ENCODE measurements at regions not wholly inside any gene's neighbourhood (a gene's known extent, or its start where the extent isn't known, plus 50 kb on each side); places are given as distances from the start of the nearest gene placed in this dataset.
"Not testable (repeated sequence)": the region's sequence is repeated elsewhere in the genome, so short reads cannot be mapped to it uniquely, and the experiment has no call there.

- TF ChIP-seq CTCF (IDR thresholded peaks at IDR 0.05; ENCODE audit: insufficient read depth, low read length, poor library complexity, severe bottlenecking): no peak
- Histone ChIP-seq H3K4me3 (replicated peaks; ENCODE audit: low read depth, low read length) (no peak overlapping the region), H3K36me3 (ENCODE audit: control insufficient read depth, insufficient read depth, low read length) (no peaks in the 10 kb centered on the region), H3K27me3 (replicated peaks; ENCODE audit: control insufficient read depth, insufficient read depth, low read length) (no peaks in the 10 kb centered on the region)
- DNase-seq (ENCODE audit: extremely low read depth, insufficient read length): no peak
Measured at GRCh38 chr10:109668154-109668665, 255.1 kb downstream of the XPNPEP1 start.

GRCh38 chr10:109665321-109665720 is 258.0 kb downstream of the XPNPEP1 start:
- TF ChIP-seq CTCF (IDR thresholded peaks at IDR 0.05; ENCODE audit: insufficient read depth, low read length, poor library complexity, severe bottlenecking): no peak
- no peaks in the 10 kb centered on the region for H3K27me3 ChIP-seq (replicated peaks; ENCODE audit: control insufficient read depth, insufficient read depth, low read length)
- no peaks in the 10 kb centered on the region for H3K36me3 ChIP-seq (ENCODE audit: control insufficient read depth, insufficient read depth, low read length)
- no peak for DNase-seq (ENCODE audit: extremely low read depth, insufficient read length)
- H3K4me3 ChIP-seq (replicated peaks; ENCODE audit: low read depth, low read length): no peak overlapping the region

GRCh38 chr10:109664554-109664953 is 258.8 kb downstream of the XPNPEP1 start:
- no peak for DNase-seq (ENCODE audit: extremely low read depth, insufficient read length)
- H3K4me3 ChIP-seq (replicated peaks; ENCODE audit: low read depth, low read length): no peak overlapping the region
- H3K27me3 ChIP-seq (replicated peaks; ENCODE audit: control insufficient read depth, insufficient read depth, low read length): no peaks in the 10 kb centered on the region
- no peaks in the 10 kb centered on the region for H3K36me3 ChIP-seq (ENCODE audit: control insufficient read depth, insufficient read depth, low read length)
- TF ChIP-seq CTCF (IDR thresholded peaks at IDR 0.05; ENCODE audit: insufficient read depth, low read length, poor library complexity, severe bottlenecking): no peak

GRCh38 chr10:109663122-109663521 is 260.2 kb downstream of the XPNPEP1 start:
- H3K27me3 ChIP-seq (replicated peaks; ENCODE audit: control insufficient read depth, insufficient read depth, low read length): no peaks in the 10 kb centered on the region
- no peak overlapping the region for H3K4me3 ChIP-seq (replicated peaks; ENCODE audit: low read depth, low read length)
- TF ChIP-seq CTCF (IDR thresholded peaks at IDR 0.05; ENCODE audit: insufficient read depth, low read length, poor library complexity, severe bottlenecking): no peak
- DNase-seq (ENCODE audit: extremely low read depth, insufficient read length): no peak
- H3K36me3 ChIP-seq (ENCODE audit: control insufficient read depth, insufficient read depth, low read length): no peaks in the 10 kb centered on the region

- H3K4me3 ChIP-seq (replicated peaks; ENCODE audit: low read depth, low read length); H3K36me3 ChIP-seq (ENCODE audit: control insufficient read depth, insufficient read depth, low read length); DNase-seq (ENCODE audit: extremely low read depth, insufficient read length); H3K27me3 ChIP-seq (replicated peaks; ENCODE audit: control insufficient read depth, insufficient read depth, low read length): not testable (repeated sequence)
Measured at GRCh38 chr10:109652612-109653011, 270.7 kb downstream of the XPNPEP1 start.

GRCh38 chr10:109650228-109650627 is 273.1 kb downstream of the XPNPEP1 start:
- Histone ChIP-seq H3K36me3 (ENCODE audit: control insufficient read depth, insufficient read depth, low read length) (no peaks in the 10 kb centered on the region), H3K27me3 (replicated peaks; ENCODE audit: control insufficient read depth, insufficient read depth, low read length) (no peaks in the 10 kb centered on the region), H3K4me3 (replicated peaks; ENCODE audit: low read depth, low read length) (no peak overlapping the region)
- DNase-seq (ENCODE audit: extremely low read depth, insufficient read length): no peak
- TF ChIP-seq CTCF (IDR thresholded peaks at IDR 0.05; ENCODE audit: insufficient read depth, low read length, poor library complexity, severe bottlenecking): no peak

All from GM06990 (cell line).